Neural cell (in vitro differentiated cells): ENCODE measurements at regions not wholly inside any gene's neighbourhood (a gene's known extent, or its start where the extent isn't known, plus 50 kb on each side); places are given as distances from the start of the nearest gene placed in this dataset.

Source experiments
- CTCF ChIP-seq: fragments of 450-650 bp; IDR thresholded peaks from 2 replicates; pipeline ENCODE4 v1.5.1; 2014; ENCODE audit warnings: antibody characterized with exemption, mild to moderate bottlenecking, moderate library complexity; ENCODE audit not compliant: poor library complexity, severe bottlenecking
- EP300 ChIP-seq: fragments of 450-650 bp; conservative IDR thresholded peaks from 2 replicates; pipeline ENCODE4 v1.6.1; 2014; ENCODE audit warnings: antibody characterized with exemption, mild to moderate bottlenecking, moderate library complexity; ENCODE audit not compliant: poor library complexity, severe bottlenecking
- EZH2 ChIP-seq: fragments of 200-600, 300-800 bp; shearing (Covaris generic), sonication (generic); IDR thresholded peaks from 2 replicates; pipeline ENCODE4 v1.6.1; 2014; ENCODE audit warnings: antibody characterized with exemption, low read length, borderline replicate concordance, mild to moderate bottlenecking; ENCODE audit not compliant: insufficient read depth, poor library complexity, severe bottlenecking
- MXI1 ChIP-seq: fragments of 450-650 bp; conservative IDR thresholded peaks from 2 replicates; pipeline ENCODE4 v1.6.1; 2014; ENCODE audit warnings: antibody characterized with exemption, mild to moderate bottlenecking; ENCODE audit not compliant: poor library complexity, severe bottlenecking
- POLR2AphosphoS5 ChIP-seq: IDR thresholded peaks from 2 replicates; pipeline ENCODE4 v1.6.1; 2012
- RAD21 ChIP-seq: fragments of 450-650 bp; conservative IDR thresholded peaks from 2 replicates; pipeline ENCODE4 v1.6.1; 2014; ENCODE audit warnings: antibody characterized with exemption, mild to moderate bottlenecking, moderate library complexity
- REST ChIP-seq: IDR thresholded peaks from 2 replicates; pipeline ENCODE4 v1.6.1; 2012; ENCODE audit warnings: borderline replicate concordance
- SMC3 ChIP-seq: fragments of 450-650 bp; conservative IDR thresholded peaks from 2 replicates; pipeline ENCODE4 v1.6.1; 2014; ENCODE audit warnings: antibody characterized with exemption, mild to moderate bottlenecking, moderate library complexity; ENCODE audit not compliant: poor library complexity
- TAF1 ChIP-seq: IDR thresholded peaks from 2 replicates; pipeline ENCODE4 v1.6.1; 2012; ENCODE audit warnings: low read depth

- TF ChIP-seq CTCF (no peak), EZH2 (no peak), MXI1 (no peak), POLR2AphosphoS5 (no peak), EP300 (no peak), REST (no peak), TAF1 (no peak), SMC3 (no peak), RAD21 (no peak)
Observed at GRCh38 chr10:106317554-106317953, 847.0 kb downstream of the SORCS1 start.
